GM21423 (cell line): ENCODE measurements at regions not wholly inside any gene's neighbourhood (a gene's known extent, or its start where the extent isn't known, plus 50 kb on each side); places are given as distances from the start of the nearest gene placed in this dataset.
"Not testable (repeated sequence)": the region's sequence is repeated elsewhere in the genome, so short reads cannot be mapped to it uniquely, and the experiment has no call there.

Experiments
- ATAC-seq: cut with Tn5 transposase; IDR thresholded peaks from one replicate; pipeline ENCODE4 v1.9.1; 2021; ENCODE audit warnings: mild to moderate bottlenecking, moderate library complexity; ENCODE audit not compliant: unreplicated experiment

- no peak for ATAC-seq
Observed at GRCh38 chr10:2925631-2926030, 141.7 kb upstream of the PFKP start.

- no peak for ATAC-seq
Observed at GRCh38 chr10:2924431-2924830, 142.9 kb upstream of the PFKP start.

DNA sequence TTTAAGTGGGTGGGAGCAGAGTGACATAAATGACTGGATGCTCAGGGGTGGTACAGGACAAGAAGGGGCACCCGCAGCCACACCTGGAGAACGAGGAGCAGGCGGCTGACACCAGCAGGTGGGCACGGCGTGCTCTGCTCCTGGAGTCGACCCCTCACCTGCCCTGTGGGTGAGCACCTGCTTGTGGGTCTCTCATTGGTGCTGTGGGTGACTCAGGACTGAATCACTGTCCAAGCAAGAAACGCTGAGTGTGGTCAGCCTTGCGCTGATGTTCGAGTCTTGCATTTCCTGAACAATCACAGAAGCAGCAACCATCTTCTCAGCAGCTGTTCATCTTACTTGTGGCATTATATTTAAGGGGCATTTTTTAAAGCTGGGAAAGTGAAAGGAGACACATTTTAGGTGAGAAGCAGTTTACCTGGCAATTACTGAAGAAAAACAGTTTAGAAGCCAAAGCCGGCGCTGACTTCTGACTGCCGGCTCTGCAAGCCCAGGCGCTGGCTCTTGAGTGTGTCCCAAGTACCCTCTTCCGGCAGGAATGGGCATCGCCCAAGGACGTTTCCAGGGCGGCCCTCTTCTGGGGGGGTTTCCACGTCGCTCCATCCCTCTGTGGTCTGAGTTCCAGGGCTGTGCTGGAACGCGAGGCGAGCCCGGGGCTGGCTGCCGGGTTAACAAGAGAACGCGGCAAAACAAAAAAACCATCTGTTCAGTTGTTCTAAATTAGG lies 145.2 kb upstream of the PFKP start:
- ATAC-seq: no peak

DNA sequence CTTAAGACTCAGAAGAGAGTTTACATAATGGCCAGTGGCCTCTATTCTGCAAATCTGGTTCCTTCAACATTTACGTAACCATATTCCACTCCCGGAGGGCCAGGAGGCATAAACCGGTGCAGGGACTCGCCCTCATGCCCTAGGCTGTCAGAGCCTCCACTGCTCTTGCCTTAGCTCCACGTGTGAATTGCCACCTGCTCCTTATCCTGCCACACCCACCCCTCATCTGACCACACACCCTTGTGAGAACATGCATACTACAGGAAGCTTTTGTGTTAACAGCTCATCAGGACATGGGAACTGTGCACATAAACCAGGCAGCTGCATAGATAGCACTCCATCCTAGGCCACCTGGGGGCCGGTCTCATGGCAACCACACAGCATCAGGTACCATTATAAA lies 146.7 kb upstream of the PFKP start:
- ATAC-seq: no peak

- ATAC-seq: no peak
Observed at GRCh38 chr10:2920168-2920567, 147.2 kb upstream of the PFKP start.

DNA sequence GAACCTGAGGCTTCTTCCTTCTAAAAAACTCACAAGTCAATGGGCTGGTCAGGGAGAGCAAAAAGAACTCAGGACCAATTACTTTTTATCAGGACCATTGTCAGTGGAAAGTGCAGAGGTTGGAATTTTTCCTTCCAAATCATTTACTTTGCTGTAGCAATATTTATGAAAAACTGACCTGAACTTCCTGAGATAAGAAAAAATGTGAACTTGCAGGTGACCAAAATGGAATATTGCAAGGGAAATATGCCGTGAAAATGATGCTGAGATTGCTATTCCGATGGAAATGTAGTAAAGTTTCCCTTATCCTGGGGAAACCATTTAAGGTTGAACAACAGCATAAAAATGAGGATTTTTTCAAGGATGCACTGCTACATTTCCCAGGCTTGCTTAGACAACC lies 148.3 kb upstream of the PFKP start:
- ATAC-seq: no peak

DNA sequence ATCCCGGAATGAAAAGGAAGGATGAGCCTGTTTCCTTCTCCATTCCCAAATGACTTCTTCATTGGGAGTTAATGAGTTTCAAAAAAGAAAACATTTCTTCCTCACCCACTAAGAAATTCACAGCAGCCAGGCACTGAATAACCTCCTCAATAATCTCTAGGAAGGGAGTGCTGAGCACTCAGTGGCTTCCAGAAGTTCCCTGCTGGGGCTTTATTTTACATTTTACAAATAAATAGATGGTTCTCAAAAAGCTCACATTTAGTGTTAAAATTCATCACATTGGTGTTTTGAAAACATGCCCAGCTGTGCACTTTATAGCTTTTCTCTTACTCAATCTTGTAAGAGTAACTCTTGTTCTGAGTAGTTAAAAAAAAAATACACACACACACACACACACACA lies 148.9 kb upstream of the PFKP start:
- ATAC-seq: no peak

- no peak for ATAC-seq
Observed at GRCh38 chr10:2917926-2918325, 149.4 kb upstream of the PFKP start.

- ATAC-seq: no peak
Observed at GRCh38 chr10:2915412-2915811, 151.9 kb upstream of the PFKP start.

GRCh38 chr10:2914741-2915140 lies 152.6 kb upstream of the PFKP start:
- no peak for ATAC-seq

- ATAC-seq: no peak
Observed at GRCh38 chr10:2913474-2913873, 153.9 kb upstream of the PFKP start.

- no peak for ATAC-seq
Observed at GRCh38 chr10:2910656-2911055, 156.7 kb upstream of the PFKP start.

- ATAC-seq: no peak
Observed at GRCh38 chr10:2909921-2910320, 157.4 kb upstream of the PFKP start.

DNA sequence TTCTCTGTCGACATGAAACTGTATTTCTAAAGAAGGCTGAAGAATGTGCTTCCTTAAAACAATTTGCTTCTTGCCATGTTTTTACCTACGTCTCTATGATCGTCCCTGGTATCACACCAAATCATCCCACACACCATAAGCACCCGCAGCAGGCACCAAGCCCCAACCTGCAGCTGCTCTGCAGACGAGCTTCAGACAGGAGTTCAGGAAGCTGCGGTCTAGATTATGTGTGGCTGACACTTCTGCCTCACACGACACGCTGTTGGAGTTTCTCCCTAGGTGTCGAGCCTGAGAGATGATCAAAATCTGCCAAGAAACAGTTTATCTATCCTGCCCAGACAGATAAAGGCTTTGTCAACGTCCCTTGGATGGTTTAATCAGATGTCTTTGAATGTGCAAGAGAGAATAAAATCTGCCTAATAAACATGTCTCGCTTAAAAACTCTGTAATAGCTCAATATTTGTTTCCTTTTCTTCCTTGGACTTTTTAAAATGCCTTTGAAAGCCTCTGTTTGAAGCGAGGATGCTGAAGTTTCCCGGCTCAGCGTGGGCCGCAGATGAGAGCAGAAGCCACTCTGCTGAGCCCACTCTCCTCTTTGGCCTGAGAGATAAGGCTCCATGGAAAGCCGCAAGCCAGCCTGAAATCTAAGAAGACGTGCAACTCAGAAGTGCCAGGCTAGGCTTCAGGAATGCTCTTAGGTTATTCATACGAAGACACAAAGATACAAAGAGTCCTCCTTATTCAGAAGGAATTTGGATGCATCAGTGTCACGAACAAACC lies 158.3 kb upstream of the PFKP start:
- ATAC-seq: no peak

DNA sequence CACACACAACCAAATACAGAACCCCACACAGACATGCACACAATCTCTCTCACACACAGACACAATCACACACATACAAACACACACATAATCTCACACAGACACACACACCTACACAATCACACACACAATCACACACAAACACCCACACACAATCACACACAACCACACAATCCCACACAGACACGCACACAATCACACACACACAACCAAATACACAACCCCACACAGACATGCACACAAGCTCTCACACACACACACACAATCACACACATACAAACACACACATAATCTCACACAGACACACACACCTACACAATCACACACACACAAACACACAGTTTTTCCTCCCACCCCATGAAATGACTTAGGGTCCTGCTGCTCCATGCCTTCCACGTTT lies 160.4 kb upstream of the PFKP start:
- no peak for ATAC-seq

DNA sequence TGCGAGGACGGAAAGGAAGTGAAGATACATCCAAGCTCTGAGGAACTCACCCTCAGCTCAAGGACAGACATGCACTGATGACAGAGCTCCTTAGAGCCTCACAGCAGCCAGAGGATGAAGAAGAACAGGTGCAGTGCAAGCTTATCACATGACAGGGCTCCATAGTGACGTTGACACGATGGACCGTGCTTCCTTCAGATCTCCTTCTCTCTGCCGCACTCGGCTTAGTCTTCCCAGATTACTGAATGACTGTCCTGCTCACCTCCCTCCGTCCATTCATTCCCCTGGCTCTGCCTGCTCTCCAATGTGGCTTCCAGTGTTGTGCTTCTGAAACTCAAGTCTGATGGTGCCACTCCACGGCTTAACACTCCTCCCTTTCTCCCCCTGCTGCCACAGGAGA lies 161.5 kb upstream of the PFKP start:
- ATAC-seq: no peak

DNA sequence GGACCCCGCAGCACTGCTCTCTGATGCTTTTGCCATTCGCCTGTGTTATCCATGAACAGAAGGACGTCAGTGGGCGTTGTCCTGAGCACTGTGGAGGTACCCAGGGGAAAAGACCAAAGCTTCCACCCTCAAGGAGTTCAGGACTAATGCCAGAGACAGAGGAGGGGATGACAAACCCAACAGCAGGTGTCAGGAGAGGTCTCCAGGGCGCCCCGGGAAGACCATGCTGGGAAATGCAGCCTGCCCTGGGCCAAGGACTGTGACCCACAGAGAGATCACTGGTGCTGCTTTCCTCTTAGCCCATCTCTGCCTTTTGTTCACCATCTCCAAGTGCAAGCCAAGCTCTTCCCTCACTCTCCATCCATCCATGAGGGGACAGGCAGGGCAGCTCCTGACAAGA lies 166.8 kb upstream of the PFKP start:
- ATAC-seq: no peak

- ATAC-seq: no peak
Observed at GRCh38 chr10:2899246-2899951, 167.9 kb upstream of the PFKP start.

- ATAC-seq: no peak
Observed at GRCh38 chr10:2898509-2898860, 168.9 kb upstream of the PFKP start.

DNA sequence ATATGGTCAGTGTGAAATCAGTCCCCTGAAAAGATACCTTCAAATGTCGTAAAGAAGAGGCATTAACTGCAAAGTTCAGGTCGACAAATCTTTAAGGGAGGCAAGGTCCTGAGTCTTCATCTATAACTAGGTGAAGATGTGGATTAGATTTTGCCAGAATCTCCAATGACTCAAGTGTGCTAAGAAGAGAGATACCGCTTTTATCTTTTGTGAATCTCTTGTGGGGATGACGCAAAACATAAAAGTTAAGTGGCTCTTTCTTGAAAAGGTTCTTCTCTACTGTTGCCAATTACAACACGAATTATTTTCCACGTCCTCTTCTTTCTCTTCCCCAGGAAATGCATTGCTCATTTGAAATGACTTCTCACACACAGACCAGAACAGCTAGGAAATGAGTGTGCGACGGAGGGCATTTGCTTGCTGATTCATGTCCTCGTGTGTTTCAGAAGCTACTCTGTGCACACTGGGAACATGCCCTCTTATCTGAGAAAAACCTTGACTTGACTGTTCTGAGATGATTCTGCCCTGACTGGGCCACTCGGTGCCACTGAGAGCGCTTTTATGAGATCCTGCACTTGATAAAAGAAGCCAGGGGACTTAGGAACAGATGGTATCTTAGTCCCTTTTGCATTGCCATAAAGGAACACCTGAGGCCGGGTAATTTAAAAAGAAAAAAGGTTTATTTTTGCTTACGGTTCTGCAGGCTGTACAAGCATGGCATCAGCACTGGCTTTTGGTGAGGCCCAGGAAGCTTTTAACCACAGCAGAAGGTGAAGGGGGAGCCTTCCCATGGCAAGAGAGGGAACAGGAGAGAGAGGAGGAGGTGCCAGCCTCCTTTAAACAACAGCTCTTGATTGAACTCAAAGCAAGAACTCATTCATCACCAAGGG lies 169.5 kb upstream of the PFKP start:
- ATAC-seq: no peak

- ATAC-seq: not testable (repeated sequence)
Observed at GRCh38 chr10:2896334-2896733, 171.0 kb upstream of the PFKP start.
